A673 (cell line): ENCODE measurements at regions not wholly inside any gene's neighbourhood (a gene's known extent, or its start where the extent isn't known, plus 50 kb on each side); places are given as distances from the start of the nearest gene placed in this dataset.

Experiments
- EZH2 ChIP-seq: fragments of 200-600 bp; sonication (generic); IDR thresholded peaks from 2 replicates; pipeline ENCODE4 v1.6.1; 2017; ENCODE audit warnings: borderline replicate concordance, low read depth, mild to moderate bottlenecking, mixed read lengths, antibody characterized with exemption, low read length; ENCODE audit not compliant: poor library complexity, severe bottlenecking
- TF ChIP-seq, protein P1 (sequence below): fragments of 300-800, 200-600 bp; sonication (generic); conservative IDR thresholded peaks from 2 replicates; pipeline ENCODE4 v1.5.1; 2017; ENCODE audit warnings: low read depth, mild to moderate bottlenecking, antibody characterized with exemption, low read length, moderate library complexity, mixed read lengths

DNA sequence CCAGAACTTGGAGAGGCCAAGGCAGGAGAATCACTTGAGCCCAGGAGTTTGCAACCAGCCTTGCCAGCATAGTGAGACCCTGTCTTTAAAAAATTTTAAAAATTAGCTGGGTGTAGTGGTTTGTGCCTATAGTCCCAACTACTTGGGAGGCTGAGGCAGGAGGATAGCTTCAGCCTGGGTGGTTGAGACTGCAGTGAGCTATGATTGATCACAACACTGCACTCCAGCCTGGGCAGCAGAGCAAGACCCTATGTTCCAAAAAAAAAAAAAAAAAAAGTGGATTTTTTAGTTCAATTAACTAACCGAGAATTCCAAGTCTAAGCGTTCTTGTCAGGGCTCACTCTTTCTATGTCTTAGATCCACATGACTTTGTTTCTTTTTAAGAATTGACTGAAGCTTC, 130.3 kb upstream of the NRIP1 start:
- TF ChIP-seq, protein P1, sequence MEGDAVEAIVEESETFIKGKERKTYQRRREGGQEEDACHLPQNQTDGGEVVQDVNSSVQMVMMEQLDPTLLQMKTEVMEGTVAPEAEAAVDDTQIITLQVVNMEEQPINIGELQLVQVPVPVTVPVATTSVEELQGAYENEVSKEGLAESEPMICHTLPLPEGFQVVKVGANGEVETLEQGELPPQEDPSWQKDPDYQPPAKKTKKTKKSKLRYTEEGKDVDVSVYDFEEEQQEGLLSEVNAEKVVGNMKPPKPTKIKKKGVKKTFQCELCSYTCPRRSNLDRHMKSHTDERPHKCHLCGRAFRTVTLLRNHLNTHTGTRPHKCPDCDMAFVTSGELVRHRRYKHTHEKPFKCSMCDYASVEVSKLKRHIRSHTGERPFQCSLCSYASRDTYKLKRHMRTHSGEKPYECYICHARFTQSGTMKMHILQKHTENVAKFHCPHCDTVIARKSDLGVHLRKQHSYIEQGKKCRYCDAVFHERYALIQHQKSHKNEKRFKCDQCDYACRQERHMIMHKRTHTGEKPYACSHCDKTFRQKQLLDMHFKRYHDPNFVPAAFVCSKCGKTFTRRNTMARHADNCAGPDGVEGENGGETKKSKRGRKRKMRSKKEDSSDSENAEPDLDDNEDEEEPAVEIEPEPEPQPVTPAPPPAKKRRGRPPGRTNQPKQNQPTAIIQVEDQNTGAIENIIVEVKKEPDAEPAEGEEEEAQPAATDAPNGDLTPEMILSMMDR, result no peak
- no peak for TF ChIP-seq EZH2
